Left ventricle myocardium inferior (tissue), 1 donor: ENCODE measurements at regions not wholly inside any gene's neighbourhood (a gene's known extent, or its start where the extent isn't known, plus 50 kb on each side); places are given as distances from the start of the nearest gene placed in this dataset.
A peak's percentile ranks its signal among the peaks of the same experiment; 100 is the strongest.

Experiments
- DNase-seq: peaks from one replicate; pipeline ENCODE4 v3.0.0-alpha.2; 2020
- H3K27ac ChIP-seq: fragments of 200-600 bp; replicated peaks from 2 replicates; pipeline ENCODE4 v1.8.0; 2021
- H3K27me3 ChIP-seq: fragments of 200-600 bp; 2 replicates; pipeline ENCODE4 v1.8.0; 2021; ENCODE audit warnings: low read depth
- H3K36me3 ChIP-seq: fragments of 200-600 bp; 2 replicates; pipeline ENCODE4 v1.8.0; 2021
- H3K4me1 ChIP-seq: fragments of 200-600 bp; 2 replicates; pipeline ENCODE4 v1.8.0; 2021
- H3K4me3 ChIP-seq: fragments of 200-600 bp; 2 replicates; pipeline ENCODE4 v1.8.0; 2021; ENCODE audit warnings: mild to moderate bottlenecking, moderate library complexity
- H3K9me3 ChIP-seq: fragments of 200-600 bp; replicated peaks from 2 replicates; pipeline ENCODE4 v1.8.0; 2021
- intact Hi-C: fragments of 100-400 bp; cut with micrococcal nuclease; formaldehyde crosslinking; loops from one replicate; pipeline ENCODE4 v1.11.0; 2022
- TF ChIP-seq, protein P1 (sequence below): fragments of 200-600 bp; IDR thresholded peaks from 2 replicates; pipeline ENCODE4 v1.8.0; 2021; ENCODE audit warnings: antibody characterized with exemption, mild to moderate bottlenecking, borderline replicate concordance
- donor health status: DM: no; HTN: yes; CAD: no; lungs with severe emphysema.

DNA sequence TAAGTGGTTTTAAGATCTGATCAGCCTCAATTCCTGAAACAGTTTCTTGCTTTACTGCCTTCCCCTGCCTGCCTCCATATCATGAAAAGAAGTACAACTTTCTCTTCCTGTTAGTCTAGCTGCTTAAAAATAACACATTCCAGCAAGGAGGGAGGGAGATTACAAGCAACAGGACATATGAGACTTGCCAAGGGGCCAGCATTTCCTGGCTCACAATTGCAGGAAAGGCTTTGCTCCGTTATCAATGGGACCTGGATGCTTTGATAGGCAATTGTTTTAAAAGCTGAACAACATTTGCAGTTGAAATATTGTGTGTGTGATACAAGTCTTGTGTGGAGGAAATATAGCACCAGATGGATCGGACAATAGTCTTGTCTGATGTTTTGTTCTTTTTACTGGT lies 425.0 kb downstream of the FAT4 start:
- Histone ChIP-seq H3K27ac (peak overlapping the region; percentile 70), H3K4me3 (no peak overlapping the region), H3K9me3 (peaks cover 20% of the 10 kb centered on the region), H3K4me1 (peaks cover 27% of the 10 kb centered on the region), H3K27me3 (no peaks in the 10 kb centered on the region), H3K36me3 (no peaks in the 10 kb centered on the region)
- intact Hi-C loops = loop anchor here (2.0 kb wide), 1 partner anchor 425 kb away; the partner anchor contains the start of gene FAT4
- TF ChIP-seq, protein P1, sequence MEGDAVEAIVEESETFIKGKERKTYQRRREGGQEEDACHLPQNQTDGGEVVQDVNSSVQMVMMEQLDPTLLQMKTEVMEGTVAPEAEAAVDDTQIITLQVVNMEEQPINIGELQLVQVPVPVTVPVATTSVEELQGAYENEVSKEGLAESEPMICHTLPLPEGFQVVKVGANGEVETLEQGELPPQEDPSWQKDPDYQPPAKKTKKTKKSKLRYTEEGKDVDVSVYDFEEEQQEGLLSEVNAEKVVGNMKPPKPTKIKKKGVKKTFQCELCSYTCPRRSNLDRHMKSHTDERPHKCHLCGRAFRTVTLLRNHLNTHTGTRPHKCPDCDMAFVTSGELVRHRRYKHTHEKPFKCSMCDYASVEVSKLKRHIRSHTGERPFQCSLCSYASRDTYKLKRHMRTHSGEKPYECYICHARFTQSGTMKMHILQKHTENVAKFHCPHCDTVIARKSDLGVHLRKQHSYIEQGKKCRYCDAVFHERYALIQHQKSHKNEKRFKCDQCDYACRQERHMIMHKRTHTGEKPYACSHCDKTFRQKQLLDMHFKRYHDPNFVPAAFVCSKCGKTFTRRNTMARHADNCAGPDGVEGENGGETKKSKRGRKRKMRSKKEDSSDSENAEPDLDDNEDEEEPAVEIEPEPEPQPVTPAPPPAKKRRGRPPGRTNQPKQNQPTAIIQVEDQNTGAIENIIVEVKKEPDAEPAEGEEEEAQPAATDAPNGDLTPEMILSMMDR = no peak
- no peak for DNase-seq

DNA sequence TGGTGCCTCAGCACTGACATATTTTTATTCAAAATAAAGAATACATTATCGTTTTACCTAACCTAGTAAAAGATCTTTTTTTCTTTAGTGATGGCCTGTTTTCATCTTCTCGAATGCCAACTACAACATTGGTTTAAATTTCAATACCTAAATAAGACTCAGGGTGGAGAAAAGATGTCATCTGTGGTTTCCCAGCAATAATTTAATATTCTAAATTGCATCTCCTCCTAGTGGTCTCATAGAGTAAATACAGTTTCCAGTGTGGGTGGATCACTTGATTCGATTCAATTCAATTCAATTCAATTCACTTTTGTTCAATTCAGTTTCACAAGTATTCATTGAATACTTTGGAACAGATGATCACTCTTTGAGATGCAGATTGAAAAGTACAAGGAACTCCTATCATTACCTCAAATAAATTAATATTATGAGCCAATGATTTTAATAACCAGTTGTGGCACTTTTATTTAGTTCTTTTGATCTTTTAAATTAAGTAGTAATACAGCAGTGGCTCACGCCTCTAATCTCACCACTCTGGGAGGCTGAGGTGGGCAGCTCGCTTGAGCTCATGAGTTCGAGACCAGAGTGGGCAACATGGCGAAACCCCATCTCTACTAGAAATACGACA lies 427.2 kb downstream of the FAT4 start:
- Histone ChIP-seq H3K4me1 (peaks cover 21% of the 10 kb centered on the region), H3K4me3 (no peak overlapping the region), H3K27me3 (no peaks in the 10 kb centered on the region), H3K9me3 (peaks cover 32% of the 10 kb centered on the region), H3K36me3 (no peaks in the 10 kb centered on the region), H3K27ac (no peak overlapping the region)
- intact Hi-C loops = loop anchor here (2.0 kb wide), 1 partner anchor 427 kb away; the partner anchor contains the start of gene FAT4
- TF ChIP-seq, protein P1 = peak; percentile 68
- DNase-seq = no peak

DNA sequence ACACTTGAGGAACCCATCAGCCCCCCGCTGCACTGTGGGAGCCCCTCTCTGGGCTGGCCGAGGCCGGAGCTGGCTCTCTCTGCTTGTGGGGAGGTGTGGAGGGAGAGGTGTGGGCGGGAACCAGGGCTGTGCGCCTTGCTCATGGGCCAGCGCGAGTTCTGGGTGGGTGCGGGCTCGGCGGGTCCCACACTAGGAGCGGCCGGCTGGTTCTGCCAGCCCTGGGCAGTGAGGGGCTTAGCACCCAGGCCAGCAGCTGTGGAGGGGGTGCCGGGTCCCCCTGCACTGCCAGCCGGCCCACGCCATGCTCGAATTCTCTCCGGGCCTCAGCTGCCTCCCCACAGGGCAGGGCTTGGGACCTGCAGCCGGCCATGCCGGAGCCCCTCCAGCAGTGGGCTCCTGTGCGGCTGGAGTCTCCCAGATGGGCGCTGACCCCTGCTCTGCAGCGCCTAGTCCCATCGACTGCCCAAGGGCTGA lies 430.2 kb downstream of the FAT4 start:
- Histone ChIP-seq H3K9me3 (peaks cover 43% of the 10 kb centered on the region), H3K4me3 (no peak overlapping the region), H3K4me1 (peaks cover 10% of the 10 kb centered on the region), H3K27me3 (no peaks in the 10 kb centered on the region), H3K27ac (no peak overlapping the region), H3K36me3 (no peaks in the 10 kb centered on the region)
- no peak for DNase-seq
- intact Hi-C loops = no loop called here
- TF ChIP-seq, protein P1 = no peak

DNA sequence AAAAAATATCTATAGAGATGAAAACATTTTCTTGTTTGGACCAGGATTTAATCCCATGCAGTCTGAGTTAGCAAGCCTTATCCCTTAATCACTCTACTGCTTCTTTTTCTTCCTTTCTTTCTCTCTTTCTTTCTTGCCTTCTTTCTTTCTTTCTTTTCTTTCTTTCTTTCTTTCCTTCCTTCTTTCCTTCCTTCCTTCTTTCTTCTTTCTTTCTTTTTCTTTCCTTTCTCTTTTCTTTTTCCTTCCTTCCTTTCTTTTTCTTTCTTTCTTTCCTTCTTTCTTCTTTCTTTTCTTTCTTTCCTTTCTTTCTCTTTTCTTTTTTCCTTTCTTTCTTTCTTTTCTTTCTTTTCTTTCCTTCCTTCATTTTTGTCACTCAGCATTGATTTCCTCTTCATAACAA lies 434.6 kb downstream of the FAT4 start:
- TF ChIP-seq, protein P1 = no peak
- intact Hi-C loops = no loop called here
- no peak overlapping the region for H3K27ac ChIP-seq
- no peaks in the 10 kb centered on the region for H3K27me3 ChIP-seq
- no peaks in the 10 kb centered on the region for H3K36me3 ChIP-seq
- H3K4me3 ChIP-seq = no peak overlapping the region
- H3K4me1 ChIP-seq = peaks cover 7% of the 10 kb centered on the region
- peaks cover 25% of the 10 kb centered on the region for H3K9me3 ChIP-seq
- DNase-seq = no peak

DNA sequence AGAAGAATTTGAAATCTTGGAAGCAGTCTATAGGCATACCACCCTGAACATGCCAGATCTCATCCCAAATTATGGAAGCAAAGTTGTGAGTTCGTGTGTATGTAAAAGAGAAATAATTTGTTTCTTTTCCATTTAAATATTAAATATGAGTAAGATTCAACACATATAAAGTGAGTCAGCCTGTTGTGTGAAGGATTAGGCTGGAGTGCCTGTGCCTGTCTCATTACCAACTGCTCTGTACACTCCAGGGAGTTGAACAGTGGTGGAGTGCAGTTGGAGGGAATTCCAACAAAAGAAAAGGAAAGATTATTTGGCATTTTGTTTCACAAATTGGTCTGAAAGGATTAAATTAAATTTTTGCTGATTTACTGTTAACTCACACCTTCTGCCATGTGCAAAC lies 435.6 kb downstream of the FAT4 start:
- TF ChIP-seq, protein P1 = no peak
- no peaks in the 10 kb centered on the region for H3K36me3 ChIP-seq
- H3K9me3 ChIP-seq = peaks cover 17% of the 10 kb centered on the region
- intact Hi-C loops = no loop called here
- DNase-seq = no peak
- H3K4me1 ChIP-seq = peaks cover 7% of the 10 kb centered on the region
- H3K27ac ChIP-seq = no peak overlapping the region
- no peak overlapping the region for H3K4me3 ChIP-seq
- H3K27me3 ChIP-seq = no peaks in the 10 kb centered on the region
